Common myeloid progenitor, CD34-positive (primary cell): ENCODE measurements at regions not wholly inside any gene's neighbourhood (a gene's known extent, or its start where the extent isn't known, plus 50 kb on each side); places are given as distances from the start of the nearest gene placed in this dataset.

ENCODE experiments used
- CTCF ChIA-PET: fragments of 350-600 bp; sonication (Branson Sonifier 250); formaldehyde crosslinking; loops from one replicate; lab custom pipeline; 2021; ENCODE audit warnings: antibody characterized with exemption; lab: Charles Lee
- POLR2A ChIA-PET: fragments of 350-600 bp; sonication (Branson Sonifier 250); formaldehyde crosslinking; loops from one replicate; lab custom pipeline; 2021; ENCODE audit warnings: antibody characterized with exemption; lab: Charles Lee
- DNase-seq, 3 donors: peaks; one replicate each; pipeline versions ENCODE4 v3.0.0 to v3.0.0-alpha.2; 2013
- H3K27ac ChIP-seq, 2 experiments: 1 replicate in 1 of 2; 2 replicates in 1 of 2; pipeline ENCODE4 v1.7.0; 2013; ENCODE audit warnings: inconsistent platforms in 2 of 2, low read length in 2 of 2, mild to moderate bottlenecking in 2 of 2, low read depth in 1 of 2, moderate library complexity in 1 of 2; ENCODE audit not compliant: severe bottlenecking in 2 of 2, insufficient read depth in 1 of 2, poor library complexity in 1 of 2
- H3K27me3 ChIP-seq, 5 experiments: replicated peaks in 2 of 5; 1 replicate in 3 of 5; 2 replicates in 2 of 5; pipeline versions ENCODE4 v1.6.1 to v1.7.0; 2013; ENCODE audit warnings: low read length in 4 of 5, mild to moderate bottlenecking in 2 of 5, moderate library complexity in 2 of 5, inconsistent platforms in 1 of 5; ENCODE audit not compliant: insufficient read depth in 5 of 5, control insufficient read depth in 4 of 5
- H3K36me3 ChIP-seq, 4 experiments: 1 replicate in 2 of 4; 2 replicates in 2 of 4; pipeline versions ENCODE4 v1.6.1 to v1.7.0; 2013; ENCODE audit warnings: low read length in 3 of 4, control low read depth in 1 of 4, mild to moderate bottlenecking in 1 of 4; ENCODE audit not compliant: control insufficient read depth in 4 of 4, insufficient read depth in 4 of 4
- H3K4me1 ChIP-seq, 4 experiments: 1 replicate in 3 of 4; 2 replicates in 1 of 4; pipeline versions ENCODE4 v1.6.1 to v1.7.1; 2013; ENCODE audit warnings: low read length in 3 of 4, mild to moderate bottlenecking in 3 of 4, control low read depth in 1 of 4, inconsistent platforms in 1 of 4, moderate library complexity in 1 of 4; ENCODE audit not compliant: control insufficient read depth in 4 of 4, insufficient read depth in 4 of 4; ENCODE audit errors: control extremely low read depth in 1 of 4
- H3K4me3 ChIP-seq, 7 experiments: 1 replicate in 4 of 7; 2 replicates in 3 of 7; pipeline versions ENCODE4 v1.5.1 to v1.7.0; 2013; ENCODE audit warnings: mild to moderate bottlenecking in 7 of 7, low read length in 6 of 7, moderate library complexity in 6 of 7, inconsistent platforms in 2 of 7, low read depth in 2 of 7, control low read depth in 1 of 7; ENCODE audit not compliant: insufficient read depth in 4 of 7, control insufficient read depth in 1 of 7; ENCODE audit errors: extremely low read depth in 1 of 7
- H3K9me3 ChIP-seq, 5 experiments: 1 replicate in 4 of 5; 2 replicates in 1 of 5; pipeline versions ENCODE4 v1.6.1 to v1.7.1; 2013; ENCODE audit warnings: low read length in 4 of 5, mild to moderate bottlenecking in 2 of 5, inconsistent platforms in 1 of 5, low read depth in 1 of 5, moderate library complexity in 1 of 5; ENCODE audit not compliant: control insufficient read depth in 4 of 5, insufficient read depth in 2 of 5; ENCODE audit errors: control extremely low read depth in 1 of 5
- WGBS: methylation state at CpG from one replicate; pipeline ENCODE4 v1.1.5; 2013; ENCODE audit not compliant: insufficient coverage; 5-methylcytosine and 5-hydroxymethylcytosine counted together

GRCh38 chr2:206368484-206368883, 74.8 kb upstream of the ADAM23 start:
- peaks cover 0 to 7% (median 0%) of the 10 kb centered on the region in 5 experiments for H3K9me3 ChIP-seq
- no peak for DNase-seq
- no peak overlapping the region for H3K27ac ChIP-seq
- no peaks in the 10 kb centered on the region for H3K36me3 ChIP-seq
- H3K4me1 ChIP-seq: peaks cover 3 to 22% (median 11%) of the 10 kb centered on the region in 4 experiments
- no peaks in the 10 kb centered on the region for H3K27me3 ChIP-seq
- CTCF ChIA-PET: interaction anchor here (1.3 kb wide), 1 partner anchor 9 kb away, joined by 3 read pairs; no protein-coding TSS in a partner anchor
- POLR2A ChIA-PET: no interaction called here
- H3K4me3 ChIP-seq: no peak overlapping the region

- H3K36me3 ChIP-seq: no peaks in the 10 kb centered on the region
- H3K4me1 ChIP-seq: peaks cover 3 to 22% (median 11%) of the 10 kb centered on the region in 4 experiments
- ChIA-PET POLR2A (no interaction called here), CTCF (no interaction called here)
- peaks cover 0 to 7% (median 0%) of the 10 kb centered on the region in 5 experiments for H3K9me3 ChIP-seq
- WGBS: 100% methylated on average over 1 of the region's 3 CpGs
- no peaks in the 10 kb centered on the region for H3K27me3 ChIP-seq
- H3K27ac ChIP-seq: peak overlapping the region in 1 of 2 experiments; percentile 35
- peak; percentile 36 to 81 (median 74) for DNase-seq
- H3K4me3 ChIP-seq: peak overlapping the region in 4 of 7 experiments; percentile 2 to 51 (median 34)
Observed at GRCh38 chr2:206368933-206369569, 74.3 kb upstream of the ADAM23 start.

GRCh38 chr2:206375956-206376355, 67.4 kb upstream of the ADAM23 start:
- no peaks in the 10 kb centered on the region for H3K36me3 ChIP-seq
- peaks cover 2 to 20% (median 5%) of the 10 kb centered on the region in 5 experiments for H3K9me3 ChIP-seq
- H3K27me3 ChIP-seq: no peaks in the 10 kb centered on the region
- no peak overlapping the region for H3K4me3 ChIP-seq
- no peak overlapping the region for H3K27ac ChIP-seq
- ChIA-PET CTCF (no interaction called here), POLR2A (no interaction called here)
- no peaks in the 10 kb centered on the region for H3K4me1 ChIP-seq
- no peak for DNase-seq

- ChIA-PET CTCF (no interaction called here), POLR2A (no interaction called here)
- no peak for DNase-seq
- Histone ChIP-seq H3K27me3 (no peaks in the 10 kb centered on the region), H3K9me3 (peaks cover 2 to 19% (median 5%) of the 10 kb centered on the region in 5 experiments), H3K4me1 (no peaks in the 10 kb centered on the region), H3K4me3 (no peak overlapping the region), H3K27ac (no peak overlapping the region), H3K36me3 (no peaks in the 10 kb centered on the region)
- WGBS: 98% methylated on average over 4 of the region's 4 CpGs
Observed at GRCh38 chr2:206378835-206379234, 64.5 kb upstream of the ADAM23 start.

GRCh38 chr2:206379266-206379665, 64.1 kb upstream of the ADAM23 start:
- Histone ChIP-seq H3K9me3 (peaks cover 2 to 23% (median 5%) of the 10 kb centered on the region in 5 experiments), H3K27ac (no peak overlapping the region), H3K4me1 (no peaks in the 10 kb centered on the region), H3K4me3 (no peak overlapping the region), H3K36me3 (no peaks in the 10 kb centered on the region), H3K27me3 (no peaks in the 10 kb centered on the region)
- WGBS: 83% methylated on average over 1 of the region's 1 CpG
- ChIA-PET POLR2A (no interaction called here), CTCF (no interaction called here)
- no peak for DNase-seq

- H3K4me3 ChIP-seq: no peak overlapping the region
- no peaks in the 10 kb centered on the region for H3K4me1 ChIP-seq
- ChIA-PET POLR2A (no interaction called here), CTCF (no interaction called here)
- no CpG with 5 or more reads among the region's 3 CpGs for WGBS
- H3K27ac ChIP-seq: no peak overlapping the region
- H3K27me3 ChIP-seq: no peaks in the 10 kb centered on the region
- no peak for DNase-seq
- peaks cover 2 to 26% (median 5%) of the 10 kb centered on the region in 5 experiments for H3K9me3 ChIP-seq
- no peaks in the 10 kb centered on the region for H3K36me3 ChIP-seq
Observed at GRCh38 chr2:206379886-206380285, 63.4 kb upstream of the ADAM23 start.

- Histone ChIP-seq H3K4me1 (no peaks in the 10 kb centered on the region), H3K9me3 (peaks cover 2 to 18% (median 4%) of the 10 kb centered on the region in 5 experiments), H3K27me3 (no peaks in the 10 kb centered on the region), H3K4me3 (no peak overlapping the region), H3K27ac (no peak overlapping the region), H3K36me3 (no peaks in the 10 kb centered on the region)
- CTCF ChIA-PET: no interaction called here
- DNase-seq: no peak
- no CpG with 5 or more reads among the region's 2 CpGs for WGBS
- POLR2A ChIA-PET: no interaction called here
Observed at GRCh38 chr2:206381881-206382280, 61.5 kb upstream of the ADAM23 start.
